ENCODE measurements at regions not wholly inside any gene's neighbourhood (a gene's known extent, or its start where the extent isn't known, plus 50 kb on each side); places are given as distances from the start of the nearest gene placed in this dataset.

- ATAC-seq (ENCODE audit: low read depth), result no peak
- intact Hi-C loops (cut with micrococcal nuclease), result no loop called here
- POLR2A ChIA-PET, result no interaction called here
- CTCF ChIA-PET, result no interaction called here
- Mint-ChIP-seq H3K36me3 (ENCODE audit: low read depth) (no peaks in the 10 kb centered on the region), H3K4me1 (no peaks in the 10 kb centered on the region), H3K9me3 (peaks cover 5% of the 10 kb centered on the region), H3K27me3 (no peaks in the 10 kb centered on the region), H3K27ac (no peak overlapping the region), H3K4me3 (no peak overlapping the region)
- TF ChIP-seq, protein P1, sequence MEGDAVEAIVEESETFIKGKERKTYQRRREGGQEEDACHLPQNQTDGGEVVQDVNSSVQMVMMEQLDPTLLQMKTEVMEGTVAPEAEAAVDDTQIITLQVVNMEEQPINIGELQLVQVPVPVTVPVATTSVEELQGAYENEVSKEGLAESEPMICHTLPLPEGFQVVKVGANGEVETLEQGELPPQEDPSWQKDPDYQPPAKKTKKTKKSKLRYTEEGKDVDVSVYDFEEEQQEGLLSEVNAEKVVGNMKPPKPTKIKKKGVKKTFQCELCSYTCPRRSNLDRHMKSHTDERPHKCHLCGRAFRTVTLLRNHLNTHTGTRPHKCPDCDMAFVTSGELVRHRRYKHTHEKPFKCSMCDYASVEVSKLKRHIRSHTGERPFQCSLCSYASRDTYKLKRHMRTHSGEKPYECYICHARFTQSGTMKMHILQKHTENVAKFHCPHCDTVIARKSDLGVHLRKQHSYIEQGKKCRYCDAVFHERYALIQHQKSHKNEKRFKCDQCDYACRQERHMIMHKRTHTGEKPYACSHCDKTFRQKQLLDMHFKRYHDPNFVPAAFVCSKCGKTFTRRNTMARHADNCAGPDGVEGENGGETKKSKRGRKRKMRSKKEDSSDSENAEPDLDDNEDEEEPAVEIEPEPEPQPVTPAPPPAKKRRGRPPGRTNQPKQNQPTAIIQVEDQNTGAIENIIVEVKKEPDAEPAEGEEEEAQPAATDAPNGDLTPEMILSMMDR (IDR thresholded peaks at IDR 0.05), result no peak
- DNase-seq, result no peak
These were observed 255.8 kb downstream of the CDH11 start for GRCh38 chr16:64866021-64866420.

GRCh38 chr16:64865069-64865696, 256.7 kb downstream of the CDH11 start:
- no peaks in the 10 kb centered on the region for H3K36me3 Mint-ChIP-seq (ENCODE audit: low read depth)
- H3K27ac Mint-ChIP-seq, result no peak overlapping the region
- intact Hi-C loops (cut with micrococcal nuclease), result no loop called here
- TF ChIP-seq, protein P1 (IDR thresholded peaks at IDR 0.05), result no peak
- no peak overlapping the region for H3K4me3 Mint-ChIP-seq
- DNase-seq (no peak), ATAC-seq (ENCODE audit: low read depth) (no peak)
- no peaks in the 10 kb centered on the region for H3K4me1 Mint-ChIP-seq
- ChIA-PET POLR2A (no interaction called here), CTCF (no interaction called here)
- H3K27me3 Mint-ChIP-seq, result no peaks in the 10 kb centered on the region
- peaks cover 5% of the 10 kb centered on the region for H3K9me3 Mint-ChIP-seq

DNA sequence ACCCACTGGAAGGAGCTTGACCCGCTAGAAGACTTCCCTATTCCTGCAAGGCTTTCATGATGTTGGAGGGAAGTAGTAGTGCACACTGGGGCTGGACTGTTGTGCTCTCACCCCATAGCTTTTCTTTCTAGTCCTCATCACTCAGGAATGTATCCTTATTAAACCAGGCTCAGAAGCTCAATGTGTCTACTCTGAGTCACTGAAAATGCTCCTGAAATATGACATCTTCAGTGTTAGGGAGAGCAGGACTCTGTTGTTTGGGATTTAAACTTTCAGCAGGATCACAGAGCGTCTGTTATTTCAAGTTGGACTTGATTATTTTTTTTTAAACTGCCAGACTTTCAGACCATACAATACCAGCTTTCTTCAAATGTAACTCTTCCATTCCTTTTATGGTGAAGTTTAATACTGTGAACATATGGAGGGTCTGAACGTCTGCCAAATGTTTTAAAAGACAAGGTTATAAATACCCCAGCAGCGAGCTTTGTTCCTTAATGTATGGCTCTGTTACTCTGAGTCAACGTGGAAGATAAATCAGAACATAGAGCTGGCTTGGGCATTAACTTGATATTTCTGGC, 257.5 kb downstream of the CDH11 start:
- intact Hi-C loops (cut with micrococcal nuclease), result no loop called here
- Mint-ChIP-seq H3K27me3 (no peaks in the 10 kb centered on the region), H3K27ac (no peak overlapping the region), H3K9me3 (peaks cover 5% of the 10 kb centered on the region), H3K4me3 (no peak overlapping the region), H3K4me1 (no peaks in the 10 kb centered on the region), H3K36me3 (ENCODE audit: low read depth) (no peaks in the 10 kb centered on the region)
- POLR2A ChIA-PET, result no interaction called here
- ATAC-seq (ENCODE audit: low read depth), result no peak
- TF ChIP-seq, protein P1 (IDR thresholded peaks at IDR 0.05), result no peak
- CTCF ChIA-PET, result no interaction called here
- no peak for DNase-seq

GRCh38 chr16:64858076-64858475, 263.8 kb downstream of the CDH11 start:
- no peaks in the 10 kb centered on the region for H3K36me3 Mint-ChIP-seq (ENCODE audit: low read depth)

GRCh38 chr16:64857411-64857810, 264.5 kb downstream of the CDH11 start:
- Mint-ChIP-seq H3K36me3 (ENCODE audit: low read depth) (no peaks in the 10 kb centered on the region), H3K9me3 (peaks cover 9% of the 10 kb centered on the region), H3K4me3 (no peak overlapping the region), H3K27me3 (no peaks in the 10 kb centered on the region), H3K27ac (no peak overlapping the region), H3K4me1 (no peaks in the 10 kb centered on the region)
- POLR2A ChIA-PET, result no interaction called here
- ATAC-seq (ENCODE audit: low read depth), result no peak
- TF ChIP-seq, protein P1 (IDR thresholded peaks at IDR 0.05), result no peak
- CTCF ChIA-PET, result no interaction called here
- intact Hi-C loops (cut with micrococcal nuclease), result no loop called here
- DNase-seq, result no peak

More at GRCh38 chr16:64858076-64858475, 263.8 kb downstream of the CDH11 start:
- H3K27me3 Mint-ChIP-seq, result no peaks in the 10 kb centered on the region
- H3K4me1 Mint-ChIP-seq, result no peaks in the 10 kb centered on the region
- ChIA-PET CTCF (no interaction called here), POLR2A (no interaction called here)
- ATAC-seq (ENCODE audit: low read depth), result no peak
- no peak overlapping the region for H3K27ac Mint-ChIP-seq
- TF ChIP-seq, protein P1 (IDR thresholded peaks at IDR 0.05), result no peak
- DNase-seq, result no peak
- H3K9me3 Mint-ChIP-seq, result peaks cover 9% of the 10 kb centered on the region
- intact Hi-C loops (cut with micrococcal nuclease), result no loop called here
- H3K4me3 Mint-ChIP-seq, result no peak overlapping the region

Measured in activated B cell treated with CpG ODN at 0.5 μM for 24 hours (primary cell).